ENCODE measurements at regions not wholly inside any gene's neighbourhood (a gene's known extent, or its start where the extent isn't known, plus 50 kb on each side); places are given as distances from the start of the nearest gene placed in this dataset.
"Not testable (repeated sequence)": the region's sequence is repeated elsewhere in the genome, so short reads cannot be mapped to it uniquely, and the experiment has no call there.

GRCh38 chr1:229710746-229711145 is 84.7 kb downstream of the URB2 start:
- no peak for DNase-seq (ENCODE audit: low read depth)

GRCh38 chr1:229714306-229714705 is 88.3 kb downstream of the URB2 start:
- DNase-seq (ENCODE audit: low read depth), result no peak

DNA sequence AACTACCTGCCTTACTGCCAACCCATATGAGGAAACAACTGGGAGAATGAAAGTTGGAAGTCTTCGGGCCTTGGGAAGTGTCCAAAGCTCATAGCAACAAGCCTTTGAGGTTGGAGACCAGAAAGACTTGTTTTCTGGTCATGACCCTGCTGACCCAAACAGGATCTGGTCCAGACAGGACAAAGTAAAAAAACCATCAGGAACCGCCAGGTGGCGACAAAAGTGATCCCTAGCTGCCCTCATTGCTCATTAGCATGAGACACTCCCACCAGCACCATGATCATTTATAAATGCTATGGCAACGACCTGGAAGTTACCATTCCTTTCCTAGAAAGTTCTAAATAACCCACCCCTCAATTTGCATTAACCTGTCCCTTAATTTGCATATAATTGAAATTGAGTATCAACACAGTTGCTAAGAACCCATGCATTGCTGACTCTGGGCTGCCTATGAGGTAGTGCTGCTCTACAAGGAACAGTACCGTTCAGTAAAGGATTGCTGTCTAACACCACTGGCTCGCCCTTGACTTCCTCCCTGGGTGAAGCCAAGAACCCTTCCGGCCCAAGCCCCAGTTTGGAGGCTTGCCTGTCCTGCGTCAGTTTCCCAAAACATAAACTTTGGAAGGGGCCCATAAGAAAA is 89.0 kb downstream of the URB2 start:
- no peak for DNase-seq (ENCODE audit: low read depth)

DNA sequence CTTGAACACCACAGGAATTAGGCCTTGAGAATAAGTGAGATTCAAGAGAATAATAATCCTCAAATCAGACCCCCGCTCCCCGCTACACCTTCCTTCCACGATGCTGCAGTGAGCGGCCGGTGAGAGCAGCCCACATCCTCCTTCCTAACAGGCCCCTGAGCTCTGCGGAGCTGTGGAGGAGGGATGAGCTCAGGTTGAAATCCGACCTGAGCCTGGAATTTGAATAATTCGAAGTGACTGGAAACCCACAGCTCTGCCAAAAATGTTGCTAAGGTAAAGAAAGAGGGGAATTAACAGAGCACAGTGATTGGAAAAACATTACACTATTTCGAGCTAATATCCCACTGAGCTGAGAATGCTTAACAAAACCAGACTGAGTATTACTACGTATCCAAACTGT is 90.0 kb downstream of the URB2 start:
- no peak for DNase-seq (ENCODE audit: low read depth)

GRCh38 chr1:229716704-229717103 is 90.7 kb downstream of the URB2 start:
- DNase-seq (ENCODE audit: low read depth), result no peak

- DNase-seq (ENCODE audit: low read depth), result no peak
Observed at GRCh38 chr1:229717786-229718576, 91.9 kb downstream of the URB2 start.

- no peak for DNase-seq (ENCODE audit: low read depth)
Observed at GRCh38 chr1:229726061-229726460, 100.0 kb downstream of the URB2 start.

- no peak for DNase-seq (ENCODE audit: low read depth)
Observed at GRCh38 chr1:229729916-229730315, 103.9 kb downstream of the URB2 start.

- DNase-seq (ENCODE audit: low read depth), result no peak
Observed at GRCh38 chr1:229730573-229730972, 104.5 kb downstream of the URB2 start.

- no peak for DNase-seq (ENCODE audit: low read depth)
Observed at GRCh38 chr1:229732061-229732460, 106.0 kb downstream of the URB2 start.

GRCh38 chr1:229736376-229736775 is 110.3 kb downstream of the URB2 start:
- DNase-seq (ENCODE audit: low read depth), result no peak

DNA sequence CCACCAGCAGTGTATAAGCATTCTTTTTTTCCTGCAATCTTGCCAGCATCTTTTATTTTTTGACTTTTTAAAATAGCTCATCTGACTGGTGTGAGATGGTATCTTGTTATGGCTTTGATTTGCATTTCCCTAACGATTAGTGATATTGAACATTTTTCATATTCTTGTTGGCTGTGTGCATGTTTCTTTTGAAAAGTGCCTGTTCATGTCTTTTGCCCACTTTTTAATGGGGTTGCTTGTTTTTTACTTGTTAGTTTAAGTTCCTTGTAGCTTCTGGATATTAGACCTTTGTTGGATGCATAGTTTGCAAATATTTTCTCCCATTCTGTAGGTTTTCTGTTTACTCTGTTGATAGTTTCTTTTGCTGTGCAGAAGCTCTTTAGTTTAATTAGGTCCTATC is 116.6 kb downstream of the URB2 start:
- not testable (repeated sequence) for DNase-seq (ENCODE audit: low read depth)

GRCh38 chr1:229749992-229750391 is 123.9 kb downstream of the URB2 start:
- DNase-seq (ENCODE audit: low read depth), result no peak

DNA sequence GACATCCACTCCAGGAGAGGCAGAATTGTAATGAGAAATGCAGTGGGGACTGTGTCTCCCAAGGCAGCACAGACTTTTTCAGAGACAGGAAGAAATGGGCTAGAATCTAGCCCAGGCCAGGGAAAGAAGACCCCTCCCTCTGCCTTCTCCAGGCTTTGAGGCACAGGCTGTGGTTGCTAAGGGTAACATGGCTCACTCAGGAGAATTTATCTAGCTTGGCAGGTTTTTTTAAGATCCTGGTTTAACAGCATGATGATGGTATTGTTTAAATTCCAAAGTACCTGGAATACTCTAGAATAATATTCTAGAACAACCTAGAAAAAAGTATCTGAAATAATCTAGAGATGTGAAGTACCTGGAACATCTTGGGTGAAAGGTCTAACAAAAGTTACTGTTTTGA is 125.6 kb downstream of the URB2 start:
- no peak for DNase-seq (ENCODE audit: low read depth)

DNA sequence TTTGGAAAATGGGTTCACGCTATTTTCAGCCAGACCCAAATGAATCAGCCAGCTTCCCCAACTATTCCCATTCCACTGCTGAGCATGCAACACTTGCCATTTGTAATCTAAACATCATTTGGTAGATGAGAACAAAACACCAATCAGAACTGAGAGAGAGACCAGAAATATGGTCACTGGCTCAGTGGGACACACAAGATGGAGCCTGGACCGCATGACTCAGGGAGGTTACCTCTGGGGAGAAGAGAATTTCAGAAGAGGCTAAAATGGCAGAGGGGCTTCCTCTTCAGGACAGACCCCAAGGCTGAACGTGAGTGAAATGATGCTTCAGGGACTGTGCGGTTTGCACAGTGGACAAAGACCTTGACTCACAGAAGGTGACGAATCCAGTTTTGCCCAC is 126.6 kb downstream of the URB2 start:
- DNase-seq (ENCODE audit: low read depth), result no peak

GRCh38 chr1:229753764-229754551 is 127.9 kb downstream of the URB2 start:
- no peak for DNase-seq (ENCODE audit: low read depth)

GRCh38 chr1:229756666-229757065 is 130.6 kb downstream of the URB2 start:
- peak; percentile 5 for DNase-seq (ENCODE audit: low read depth)

- DNase-seq (ENCODE audit: low read depth), result no peak
Observed at GRCh38 chr1:229757226-229757625, 131.2 kb downstream of the URB2 start.

DNA sequence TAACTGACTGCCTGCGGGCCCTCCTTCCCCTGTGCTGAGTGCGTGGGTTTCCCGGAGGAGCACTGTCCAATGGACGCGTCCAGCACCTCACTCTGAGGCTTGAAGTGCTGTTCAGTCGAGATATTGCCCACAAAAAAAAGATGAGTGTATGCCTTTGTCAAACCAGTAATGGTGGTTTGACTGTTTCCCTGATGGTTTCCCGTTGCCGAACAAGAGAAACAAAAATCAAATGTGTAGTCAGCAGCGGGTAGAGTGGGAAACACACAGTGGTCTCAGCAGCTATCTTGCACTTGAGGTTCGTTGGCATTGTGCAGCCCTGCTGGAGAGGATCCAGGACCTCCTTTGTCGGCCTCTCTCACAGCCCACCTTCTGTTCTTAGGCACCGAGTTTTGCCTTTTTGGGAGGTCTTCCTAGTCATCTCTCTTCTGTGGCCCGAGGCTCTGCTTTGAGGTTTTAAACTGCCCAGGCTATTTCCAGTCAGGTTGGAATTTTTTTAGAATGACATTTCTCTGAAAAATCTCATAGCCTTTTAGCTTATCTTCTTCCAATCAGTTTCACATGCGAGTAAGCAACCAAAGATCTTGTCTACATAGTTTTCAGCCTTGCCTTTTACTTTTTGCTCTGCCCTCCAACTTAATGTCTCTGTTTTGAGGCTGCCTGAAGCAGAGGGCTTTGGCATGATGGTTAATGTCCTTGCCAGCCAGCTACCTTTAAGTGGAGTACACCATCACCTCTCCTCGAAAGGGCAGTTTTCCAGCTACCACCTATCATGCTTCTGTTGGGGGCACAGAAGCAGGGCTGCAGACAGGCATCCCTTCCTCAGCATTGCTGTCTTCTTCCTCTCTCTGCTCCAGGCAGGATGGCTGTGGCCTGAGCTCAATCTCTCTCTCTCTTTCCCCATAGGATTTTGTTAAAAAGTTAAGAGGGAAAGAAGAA is 132.3 kb downstream of the URB2 start:
- DNase-seq (ENCODE audit: low read depth), result no peak

DNA sequence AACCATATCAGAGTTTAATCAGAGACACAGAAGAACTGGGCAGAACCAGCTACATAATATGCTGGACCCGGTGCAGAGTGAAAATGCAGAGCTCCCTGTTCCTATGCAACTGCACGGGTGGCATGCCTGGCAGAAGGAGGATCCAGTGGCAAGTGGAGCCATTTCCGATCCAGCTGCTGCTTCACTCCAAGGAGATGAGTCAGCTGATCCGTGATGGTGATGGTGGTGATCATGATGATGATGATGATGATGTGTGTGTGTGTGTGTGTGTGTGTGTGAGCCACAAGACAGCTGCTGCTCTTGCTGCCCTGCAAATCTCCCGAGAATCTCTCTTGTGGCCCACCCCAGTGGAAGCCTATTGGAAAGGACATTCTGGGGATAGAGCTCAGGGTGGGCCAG is 133.0 kb downstream of the URB2 start:
- no peak for DNase-seq (ENCODE audit: low read depth)

DNA sequence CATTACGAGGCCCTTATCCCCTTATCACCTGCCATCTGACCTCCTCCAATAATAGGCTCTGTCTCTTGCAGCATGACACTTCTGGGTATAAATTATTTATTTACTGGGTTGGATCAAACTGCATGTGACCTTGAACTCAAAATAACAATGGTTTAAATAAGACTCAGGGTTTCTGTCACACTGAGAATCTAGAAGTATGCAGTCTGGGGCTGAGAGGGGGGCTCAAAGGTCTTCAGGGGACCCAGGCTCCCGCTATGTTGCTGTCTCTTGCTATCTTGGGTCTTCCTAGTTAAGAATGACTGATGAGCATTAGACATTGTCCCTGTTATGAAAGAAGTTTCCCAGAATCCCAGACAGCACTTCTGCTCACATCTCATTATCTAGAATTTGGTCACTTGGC is 133.5 kb downstream of the URB2 start:
- no peak for DNase-seq (ENCODE audit: low read depth)

DNA sequence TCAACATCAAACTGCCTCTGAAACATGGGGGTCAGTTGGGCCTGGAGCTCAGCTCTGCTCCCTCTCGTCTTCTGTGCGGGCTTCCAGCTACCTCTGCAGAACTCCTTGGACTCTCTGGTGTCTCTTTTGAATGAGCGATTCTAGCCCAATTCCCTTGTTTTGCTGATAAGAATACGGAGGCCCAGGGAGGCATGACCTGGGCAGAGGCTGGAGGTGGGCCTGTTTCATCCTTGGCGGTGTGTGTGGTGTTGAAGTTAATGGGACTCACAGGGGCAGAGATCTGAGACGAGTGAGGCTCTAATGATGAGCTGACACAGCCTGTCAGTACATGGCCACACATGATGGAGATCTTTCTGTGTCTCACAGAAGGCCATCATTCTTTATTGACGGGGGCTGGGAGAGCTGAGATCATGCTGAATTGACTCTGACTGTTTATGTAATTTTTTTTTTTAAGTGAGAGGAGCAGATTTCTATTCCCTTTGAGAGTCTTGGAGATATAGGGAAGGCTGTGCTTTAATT is 134.5 kb downstream of the URB2 start:
- no peak for DNase-seq (ENCODE audit: low read depth)
